Glomerular visceral epithelial cell (primary cell): ENCODE measurements at regions not wholly inside any gene's neighbourhood (a gene's known extent, or its start where the extent isn't known, plus 50 kb on each side); places are given as distances from the start of the nearest gene placed in this dataset.
"Not testable (repeated sequence)": the region's sequence is repeated elsewhere in the genome, so short reads cannot be mapped to it uniquely, and the experiment has no call there.

Source experiments
- DNase-seq: peaks from one replicate; pipeline ENCODE4 v3.0.0-alpha.2; 2016; ENCODE audit errors: extremely low spot score

GRCh38 chr10:84571146-84571545, 242.8 kb downstream of the CCSER2 start:
- no peak for DNase-seq

- DNase-seq = no peak
Measured at GRCh38 chr10:84574102-84574501, 245.7 kb downstream of the CCSER2 start.

GRCh38 chr10:84581976-84582375, 253.6 kb downstream of the CCSER2 start:
- DNase-seq = no peak

- no peak for DNase-seq
Measured at GRCh38 chr10:84583501-84583900, 255.1 kb downstream of the CCSER2 start.

GRCh38 chr10:84587789-84588188, 259.4 kb downstream of the CCSER2 start:
- no peak for DNase-seq

- no peak for DNase-seq
Measured at GRCh38 chr10:84588426-84588825, 260.0 kb downstream of the CCSER2 start.

- no peak for DNase-seq
Measured at GRCh38 chr10:84588971-84589370, 260.6 kb downstream of the CCSER2 start.

GRCh38 chr10:84589526-84590205, 261.3 kb downstream of the CCSER2 start:
- no peak for DNase-seq

- peak; percentile 7 for DNase-seq
Measured at GRCh38 chr10:84590327-84591193, 262.2 kb downstream of the CCSER2 start.

GRCh38 chr10:84593506-84593905, 265.1 kb downstream of the CCSER2 start:
- DNase-seq = no peak

- DNase-seq = no peak
Measured at GRCh38 chr10:84596585-84596984, 268.2 kb downstream of the CCSER2 start.

GRCh38 chr10:84599254-84599653, 270.9 kb downstream of the CCSER2 start:
- no peak for DNase-seq

- no peak for DNase-seq
Measured at GRCh38 chr10:84600947-84601346, 272.6 kb downstream of the CCSER2 start.

GRCh38 chr10:84602543-84602942, 274.2 kb downstream of the CCSER2 start:
- not testable (repeated sequence) for DNase-seq

GRCh38 chr10:84603971-84604370, 275.6 kb downstream of the CCSER2 start:
- no peak for DNase-seq

- DNase-seq = no peak
Measured at GRCh38 chr10:84605802-84606201, 277.4 kb downstream of the CCSER2 start.

- DNase-seq = no peak
Measured at GRCh38 chr10:84606428-84606827, 278.0 kb downstream of the CCSER2 start.

- DNase-seq = no peak
Measured at GRCh38 chr10:84607044-84607443, 278.7 kb downstream of the CCSER2 start.

- no peak for DNase-seq
Measured at GRCh38 chr10:84607523-84607922, 279.1 kb downstream of the CCSER2 start.

GRCh38 chr10:84608126-84608525, 279.7 kb downstream of the CCSER2 start:
- no peak for DNase-seq

GRCh38 chr10:84613336-84614021, 285.1 kb downstream of the CCSER2 start:
- no peak for DNase-seq

- no peak for DNase-seq
Measured at GRCh38 chr10:84626397-84627087, 298.2 kb downstream of the CCSER2 start.
